Fibroblast of lung (primary cell): ENCODE measurements at regions not wholly inside any gene's neighbourhood (a gene's known extent, or its start where the extent isn't known, plus 50 kb on each side); places are given as distances from the start of the nearest gene placed in this dataset.

Source experiments
- DNase-seq, 2 donors: peaks; one replicate each; pipeline versions ENCODE4 v3.0.0 to v3.0.0-alpha.2; 2010; ENCODE audit warnings: low read depth in 2 of 2
- H2AFZ ChIP-seq: 2 replicates; pipeline ENCODE4 v1.5.1; 2012; ENCODE audit warnings: low read length, control low read depth, inconsistent platforms
- H3K27ac ChIP-seq: 2 replicates; pipeline ENCODE4 v1.5.1; 2011; ENCODE audit warnings: low read length, control low read depth; ENCODE audit not compliant: insufficient read depth
- H3K27me3 ChIP-seq: 2 replicates; pipeline ENCODE4 v1.5.1; 2011; ENCODE audit warnings: mild to moderate bottlenecking, low read length; ENCODE audit not compliant: control insufficient read depth, insufficient read depth
- H3K36me3 ChIP-seq: 2 replicates; pipeline ENCODE4 v1.5.1; 2011; ENCODE audit warnings: low read length; ENCODE audit not compliant: control insufficient read depth, insufficient read depth
- H3K4me1 ChIP-seq: 2 replicates; pipeline ENCODE4 v1.5.1; 2011; ENCODE audit warnings: low read length; ENCODE audit not compliant: control insufficient read depth, insufficient read depth; ENCODE audit errors: extremely low read depth
- H3K4me2 ChIP-seq: 2 replicates; pipeline ENCODE4 v1.5.1; 2011; ENCODE audit warnings: low read length, control low read depth; ENCODE audit not compliant: insufficient read depth; ENCODE audit errors: extremely low read depth
- H3K4me3 ChIP-seq, 4 experiments: fragments of 200-600 bp in 1 of 4; sonication (generic) in 1 of 4; replicated peaks in 1 of 4; 2 replicates each; pipeline ENCODE4 v1.5.1; 2011 to 2016; ENCODE audit warnings: low read length in 4 of 4, low read depth in 3 of 4, mild to moderate bottlenecking in 3 of 4, control low read depth in 2 of 4, inconsistent platforms in 1 of 4, mixed read lengths in 1 of 4; ENCODE audit not compliant: insufficient read depth in 1 of 4; ENCODE audit errors: control extremely low read depth in 1 of 4
- H3K79me2 ChIP-seq: 2 replicates; pipeline ENCODE4 v1.5.1; 2012; ENCODE audit warnings: mild to moderate bottlenecking, low read length, inconsistent platforms; ENCODE audit not compliant: control insufficient read depth, insufficient read depth
- H3K9ac ChIP-seq: 2 replicates; pipeline ENCODE4 v1.5.1; 2011; ENCODE audit warnings: mild to moderate bottlenecking, low read length, control low read depth; ENCODE audit not compliant: insufficient read depth
- H3K9me3 ChIP-seq: 2 replicates; pipeline ENCODE4 v1.5.1; 2012; ENCODE audit warnings: low read depth, low read length; ENCODE audit not compliant: control insufficient read depth, insufficient read depth
- H4K20me1 ChIP-seq: 2 replicates; pipeline ENCODE4 v1.5.1; 2011; ENCODE audit warnings: low read length; ENCODE audit not compliant: control insufficient read depth, insufficient read depth; ENCODE audit errors: extremely low read depth
- EZH2 ChIP-seq: IDR thresholded peaks from 2 replicates; pipeline ENCODE4 v1.5.1; 2012; ENCODE audit warnings: low read length, control low read depth, mild to moderate bottlenecking; ENCODE audit errors: missing control alignments
- TF ChIP-seq, protein P1 (sequence below), 2 donors: IDR thresholded peaks in 1 of 2; conservative IDR thresholded peaks in 1 of 2; 1 replicate in 1 of 2; 2 replicates in 1 of 2; pipeline ENCODE4 v1.5.1; 2011 to 2012; ENCODE audit warnings: low read length in 2 of 2, control low read depth in 1 of 2, inconsistent platforms in 1 of 2, low read depth in 1 of 2, mild to moderate bottlenecking in 1 of 2

DNA sequence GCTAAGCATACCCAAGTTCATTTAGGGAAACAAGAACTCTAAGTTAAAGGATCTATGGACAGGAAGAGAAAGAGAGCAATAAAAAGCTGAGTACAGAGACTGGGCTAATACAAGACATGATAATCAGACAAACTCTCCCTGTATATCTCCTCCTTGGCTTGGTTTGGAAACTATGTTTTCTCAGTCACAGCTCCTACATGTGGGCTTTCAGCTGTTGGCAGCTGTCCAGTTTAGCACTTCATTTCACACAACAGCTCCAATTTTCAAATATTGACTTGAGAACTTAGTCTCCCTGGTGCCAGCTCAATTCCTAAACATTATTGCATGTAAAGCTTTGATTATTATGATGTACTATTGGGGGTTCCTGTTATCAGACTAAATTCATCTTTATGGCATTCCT lies 222.8 kb upstream of the OBI1 start:
- H2AFZ ChIP-seq, result no peak overlapping the region
- TF ChIP-seq, protein P1, sequence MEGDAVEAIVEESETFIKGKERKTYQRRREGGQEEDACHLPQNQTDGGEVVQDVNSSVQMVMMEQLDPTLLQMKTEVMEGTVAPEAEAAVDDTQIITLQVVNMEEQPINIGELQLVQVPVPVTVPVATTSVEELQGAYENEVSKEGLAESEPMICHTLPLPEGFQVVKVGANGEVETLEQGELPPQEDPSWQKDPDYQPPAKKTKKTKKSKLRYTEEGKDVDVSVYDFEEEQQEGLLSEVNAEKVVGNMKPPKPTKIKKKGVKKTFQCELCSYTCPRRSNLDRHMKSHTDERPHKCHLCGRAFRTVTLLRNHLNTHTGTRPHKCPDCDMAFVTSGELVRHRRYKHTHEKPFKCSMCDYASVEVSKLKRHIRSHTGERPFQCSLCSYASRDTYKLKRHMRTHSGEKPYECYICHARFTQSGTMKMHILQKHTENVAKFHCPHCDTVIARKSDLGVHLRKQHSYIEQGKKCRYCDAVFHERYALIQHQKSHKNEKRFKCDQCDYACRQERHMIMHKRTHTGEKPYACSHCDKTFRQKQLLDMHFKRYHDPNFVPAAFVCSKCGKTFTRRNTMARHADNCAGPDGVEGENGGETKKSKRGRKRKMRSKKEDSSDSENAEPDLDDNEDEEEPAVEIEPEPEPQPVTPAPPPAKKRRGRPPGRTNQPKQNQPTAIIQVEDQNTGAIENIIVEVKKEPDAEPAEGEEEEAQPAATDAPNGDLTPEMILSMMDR (conservative IDR thresholded peaks at IDR 0.05 in 1 of 2, IDR thresholded peaks at IDR 0.05 in 1 of 2; ENCODE audit: low read depth in 1 of 2, low read length in 2 of 2), result no peak
- TF ChIP-seq EZH2, result no peak
- no peaks in the 10 kb centered on the region for H4K20me1 ChIP-seq
- no peak for DNase-seq
- no peak overlapping the region for H3K9ac ChIP-seq
- no peaks in the 10 kb centered on the region for H3K79me2 ChIP-seq
- no peak overlapping the region for H3K4me3 ChIP-seq
- H3K36me3 ChIP-seq, result no peaks in the 10 kb centered on the region
- H3K27me3 ChIP-seq, result no peaks in the 10 kb centered on the region
- no peaks in the 10 kb centered on the region for H3K4me1 ChIP-seq
- H3K9me3 ChIP-seq, result no peaks in the 10 kb centered on the region
- no peak overlapping the region for H3K4me2 ChIP-seq
- no peak overlapping the region for H3K27ac ChIP-seq

DNA sequence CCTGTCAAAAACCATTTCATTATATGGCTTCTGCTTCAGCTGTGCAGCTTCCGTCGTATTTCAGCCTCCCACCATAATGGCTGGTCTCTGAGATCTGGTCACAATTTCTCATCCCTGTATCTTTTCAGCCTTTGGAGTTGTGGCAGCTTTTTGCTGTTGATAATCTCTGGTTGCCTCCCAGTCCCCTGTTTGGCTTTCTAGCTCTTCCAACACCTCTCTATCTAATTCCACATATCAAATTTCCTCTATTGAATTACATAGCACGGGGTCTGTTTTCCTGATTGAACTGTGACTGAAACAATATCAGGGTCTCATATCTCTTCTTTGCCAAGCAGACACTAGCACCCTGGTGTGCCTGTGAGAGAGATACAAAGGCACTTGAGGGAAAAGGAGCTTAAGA lies 222.1 kb upstream of the OBI1 start:
- Histone ChIP-seq H3K36me3 (no peaks in the 10 kb centered on the region), H3K9ac (no peak overlapping the region), H3K79me2 (no peaks in the 10 kb centered on the region), H3K27me3 (no peaks in the 10 kb centered on the region), H2AFZ (no peak overlapping the region), H3K27ac (no peak overlapping the region), H3K4me1 (no peaks in the 10 kb centered on the region), H4K20me1 (no peaks in the 10 kb centered on the region), H3K4me2 (no peak overlapping the region), H3K4me3 (no peak overlapping the region), H3K9me3 (no peaks in the 10 kb centered on the region)
- no peak for TF ChIP-seq EZH2
- TF ChIP-seq, protein P1 (conservative IDR thresholded peaks at IDR 0.05 in 1 of 2, IDR thresholded peaks at IDR 0.05 in 1 of 2; ENCODE audit: low read depth in 1 of 2, low read length in 2 of 2), result no peak
- no peak for DNase-seq

DNA sequence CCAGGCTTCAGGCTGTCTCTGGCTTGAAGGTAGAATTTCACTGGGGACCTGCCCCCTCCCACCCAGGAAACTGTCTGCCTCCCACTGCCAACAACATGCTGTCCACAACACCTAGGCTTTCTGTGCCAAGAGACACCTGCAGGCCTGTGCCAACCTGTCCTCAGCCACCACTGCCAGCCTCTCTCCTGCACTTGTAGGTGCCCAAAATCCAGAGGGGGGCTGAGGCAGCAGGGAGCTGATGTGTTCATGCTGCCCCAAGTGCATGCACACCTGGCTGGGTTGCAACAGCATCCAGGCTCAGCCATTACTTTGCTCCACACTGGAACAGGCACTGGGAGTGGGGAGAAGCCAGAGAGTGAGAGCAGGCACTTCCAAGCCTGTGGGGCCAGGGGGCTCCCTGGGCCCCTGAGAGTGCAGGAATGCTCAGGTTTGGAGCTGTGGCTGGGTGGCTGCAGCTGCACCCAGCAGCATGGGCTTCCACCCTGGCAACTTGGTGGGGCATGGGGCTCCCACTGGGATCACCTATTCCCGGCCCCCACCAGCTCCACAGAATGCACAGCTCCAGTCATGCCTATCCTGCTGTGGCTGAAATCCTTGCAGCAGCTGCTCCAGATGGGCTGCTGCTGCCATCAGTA lies 218.1 kb upstream of the OBI1 start:
- Histone ChIP-seq H2AFZ (no peak overlapping the region), H3K36me3 (no peaks in the 10 kb centered on the region), H3K79me2 (no peaks in the 10 kb centered on the region), H4K20me1 (no peaks in the 10 kb centered on the region), H3K9ac (no peak overlapping the region), H3K4me3 (no peak overlapping the region), H3K4me1 (no peaks in the 10 kb centered on the region), H3K27ac (no peak overlapping the region), H3K27me3 (no peaks in the 10 kb centered on the region), H3K4me2 (no peak overlapping the region), H3K9me3 (no peaks in the 10 kb centered on the region)
- DNase-seq, result no peak
- no peak for TF ChIP-seq EZH2
- TF ChIP-seq, protein P1 (conservative IDR thresholded peaks at IDR 0.05 in 1 of 2, IDR thresholded peaks at IDR 0.05 in 1 of 2; ENCODE audit: low read depth in 1 of 2, low read length in 2 of 2), result no peak
